Calu3 (cell line): ENCODE measurements at regions not wholly inside any gene's neighbourhood (a gene's known extent, or its start where the extent isn't known, plus 50 kb on each side); places are given as distances from the start of the nearest gene placed in this dataset.

Experiments used
- BruUV-seq: library from RNA; stranded (reverse); fragments of 400-500 nt; replicated peaks from 2 replicates; lab custom pipeline; 2021; lab: Mats Ljungman, UMichigan
- CTCF ChIA-PET: fragments of 300-600 bp; sonication (Branson Sonifier 250); formaldehyde crosslinking; loops from one replicate; lab custom pipeline; 2022; ENCODE audit warnings: antibody characterized with exemption; lab: Charles Lee
- DNase-seq: peaks from one replicate; pipeline ENCODE4 v3.0.0; 2022
- H3K27ac Mint-ChIP-seq: one replicate; pipeline ENCODE4 v1.8.0; 2022; ENCODE audit warnings: mixed read lengths; ENCODE audit not compliant: unreplicated experiment
- H3K27me3 Mint-ChIP-seq: one replicate; pipeline ENCODE4 v1.8.0; 2022; ENCODE audit warnings: mixed read lengths; ENCODE audit not compliant: unreplicated experiment
- H3K36me3 Mint-ChIP-seq: one replicate; pipeline ENCODE4 v1.8.0; 2022; ENCODE audit warnings: mild to moderate bottlenecking, moderate library complexity, mixed read lengths; ENCODE audit not compliant: insufficient read depth, unreplicated experiment
- H3K4me1 Mint-ChIP-seq: one replicate; pipeline ENCODE4 v1.8.0; 2022; ENCODE audit warnings: mild to moderate bottlenecking, low read depth, mixed read lengths; ENCODE audit not compliant: unreplicated experiment
- H3K4me3 Mint-ChIP-seq: one replicate; pipeline ENCODE4 v1.8.0; 2022; ENCODE audit warnings: mild to moderate bottlenecking, low read depth, moderate library complexity, mixed read lengths; ENCODE audit not compliant: unreplicated experiment
- H3K9me3 Mint-ChIP-seq: one replicate; pipeline ENCODE4 v1.8.0; 2022; ENCODE audit warnings: low read depth, mixed read lengths; ENCODE audit not compliant: unreplicated experiment
- CTCF ChIP-seq: fragments of 200-600 bp; IDR thresholded peaks from one replicate; pipeline ENCODE4 v1.8.0; 2022; ENCODE audit warnings: antibody characterized with exemption; ENCODE audit not compliant: unreplicated experiment
- intact Hi-C: fragments of 100-400 bp; cut with micrococcal nuclease; formaldehyde crosslinking; loops from one replicate; pipeline ENCODE4 v1.10.0; 2022; ENCODE audit not compliant: unreplicated experiment

- H3K4me1 Mint-ChIP-seq = peaks cover 13% of the 10 kb centered on the region
- CTCF ChIA-PET = no interaction called here
- no TSS peak for BruUV-seq
- peaks cover 7% of the 10 kb centered on the region for H3K9me3 Mint-ChIP-seq
- intact Hi-C loops = no loop called here
- no peaks in the 10 kb centered on the region for H3K27me3 Mint-ChIP-seq
- H3K4me3 Mint-ChIP-seq = no peak overlapping the region
- H3K27ac Mint-ChIP-seq = no peak overlapping the region
- H3K36me3 Mint-ChIP-seq = peaks cover under 1% of the 10 kb centered on the region
- DNase-seq = no peak
- no peak for TF ChIP-seq CTCF
Observed at GRCh38 chr9:107218829-107219485, 64.1 kb upstream of the RAD23B start.

- no peak overlapping the region for H3K4me3 Mint-ChIP-seq
- BruUV-seq = no TSS peak
- peaks cover 11% of the 10 kb centered on the region for H3K4me1 Mint-ChIP-seq
- H3K9me3 Mint-ChIP-seq = peaks cover 7% of the 10 kb centered on the region
- DNase-seq = no peak
- no peaks in the 10 kb centered on the region for H3K36me3 Mint-ChIP-seq
- no peaks in the 10 kb centered on the region for H3K27me3 Mint-ChIP-seq
- intact Hi-C loops = no loop called here
- CTCF ChIA-PET = no interaction called here
- no peak for TF ChIP-seq CTCF
- H3K27ac Mint-ChIP-seq = no peak overlapping the region
Observed at GRCh38 chr9:107219486-107220077, 63.5 kb upstream of the RAD23B start.

GRCh38 chr9:107221321-107221720 lies 61.8 kb upstream of the RAD23B start:
- Mint-ChIP-seq H3K36me3 (no peaks in the 10 kb centered on the region), H3K27me3 (no peaks in the 10 kb centered on the region), H3K9me3 (peaks cover 7% of the 10 kb centered on the region), H3K4me1 (peaks cover 11% of the 10 kb centered on the region), H3K27ac (no peak overlapping the region), H3K4me3 (no peak overlapping the region)
- no peak for TF ChIP-seq CTCF
- CTCF ChIA-PET = no interaction called here
- intact Hi-C loops = no loop called here
- no TSS peak for BruUV-seq
- no peak for DNase-seq

- Mint-ChIP-seq H3K27ac (no peak overlapping the region), H3K27me3 (no peaks in the 10 kb centered on the region), H3K9me3 (peaks cover 6% of the 10 kb centered on the region), H3K36me3 (no peaks in the 10 kb centered on the region), H3K4me3 (peak overlapping the region; percentile 17), H3K4me1 (peaks cover 4% of the 10 kb centered on the region)
- DNase-seq = no peak
- CTCF ChIA-PET = no interaction called here
- no peak for TF ChIP-seq CTCF
- no TSS peak for BruUV-seq
- intact Hi-C loops = no loop called here
Observed at GRCh38 chr9:107222020-107222522, 61.0 kb upstream of the RAD23B start.
